Liver (tissue), 8 donors: ENCODE measurements at regions not wholly inside any gene's neighbourhood (a gene's known extent, or its start where the extent isn't known, plus 50 kb on each side); places are given as distances from the start of the nearest gene placed in this dataset.

Experiments
- DNase-seq: peaks from one replicate; pipeline ENCODE4 v3.0.0-alpha.2; 2017; ENCODE audit warnings: low spot score
- H3K27ac ChIP-seq, 2 donors: one replicate each; pipeline ENCODE4 v1.7.0; 2013; ENCODE audit warnings: inconsistent platforms in 2 of 2, low read length in 2 of 2, control low read depth in 1 of 2, low read depth in 1 of 2, mild to moderate bottlenecking in 1 of 2
- H3K27me3 ChIP-seq, 4 donors: one replicate each; pipeline versions ENCODE4 v1.6.1 to v1.7.0; 2013; ENCODE audit warnings: low read length in 3 of 4, inconsistent platforms in 1 of 4, mild to moderate bottlenecking in 1 of 4, moderate library complexity in 1 of 4; ENCODE audit not compliant: control insufficient read depth in 4 of 4, insufficient read depth in 4 of 4
- H3K36me3 ChIP-seq, 4 donors: one replicate each; pipeline versions ENCODE4 v1.6.1 to v1.7.0; 2013; ENCODE audit warnings: low read length in 3 of 4, mild to moderate bottlenecking in 3 of 4, low read depth in 1 of 4, moderate library complexity in 1 of 4; ENCODE audit not compliant: control insufficient read depth in 4 of 4, insufficient read depth in 3 of 4
- H3K4me1 ChIP-seq, 4 donors: one replicate each; pipeline versions ENCODE4 v1.6.1 to v1.7.0; 2013; ENCODE audit warnings: low read length in 3 of 4, mild to moderate bottlenecking in 3 of 4, moderate library complexity in 1 of 4; ENCODE audit not compliant: control insufficient read depth in 4 of 4, insufficient read depth in 4 of 4
- H3K4me3 ChIP-seq, 3 donors: one replicate each; pipeline versions ENCODE4 v1.6.1 to v1.7.0; 2013; ENCODE audit warnings: low read length in 3 of 3, control low read depth in 1 of 3, low read depth in 1 of 3, mild to moderate bottlenecking in 1 of 3
- H3K9ac ChIP-seq, 2 donors: one replicate each; pipeline ENCODE4 v1.7.0; 2013; ENCODE audit warnings: low read length in 2 of 2, mild to moderate bottlenecking in 2 of 2, moderate library complexity in 2 of 2, control low read depth in 1 of 2, low read depth in 1 of 2
- H3K9me3 ChIP-seq, 4 donors: one replicate each; pipeline versions ENCODE4 v1.6.1 to v1.7.0; 2013; ENCODE audit warnings: low read length in 3 of 4; ENCODE audit not compliant: control insufficient read depth in 4 of 4
- ATF3 ChIP-seq: IDR thresholded peaks from 2 replicates; pipeline ENCODE4 v1.6.1; 2016; ENCODE audit warnings: antibody characterized with exemption
- CTCF ChIP-seq: fragments of 150-350 bp; IDR thresholded peaks from 2 replicates; pipeline ENCODE4 v1.5.1; 2017; ENCODE audit warnings: improper control_type of control experiment, low read depth, low read length; ENCODE audit not compliant: missing input control
- EGR1 ChIP-seq, 2 donors: IDR thresholded peaks; 2 replicates each; pipeline ENCODE4 v1.6.1; 2016 to 2018; ENCODE audit warnings: antibody characterized with exemption in 2 of 2, low read depth in 2 of 2
- FOXA1 ChIP-seq: IDR thresholded peaks from 2 replicates; pipeline ENCODE4 v1.6.1; 2016; ENCODE audit warnings: antibody characterized with exemption
- FOXA2 ChIP-seq: IDR thresholded peaks from 2 replicates; pipeline ENCODE4 v1.6.1; 2016; ENCODE audit warnings: antibody characterized with exemption
- GABPA ChIP-seq, 2 donors: IDR thresholded peaks in 1 of 2; conservative IDR thresholded peaks in 1 of 2; 2 replicates each; pipeline ENCODE4 v1.6.1; 2016; ENCODE audit warnings: antibody characterized with exemption in 2 of 2, mild to moderate bottlenecking in 1 of 2, moderate library complexity in 1 of 2
- HNF4A ChIP-seq, 2 donors: conservative IDR thresholded peaks; 2 replicates each; pipeline ENCODE4 v1.6.1; 2016; ENCODE audit warnings: antibody characterized with exemption in 2 of 2, mild to moderate bottlenecking in 2 of 2
- HNF4G ChIP-seq: IDR thresholded peaks from 2 replicates; pipeline ENCODE4 v1.6.1; 2016; ENCODE audit warnings: antibody characterized with exemption
- JUND ChIP-seq, 2 donors: IDR thresholded peaks; 2 replicates each; pipeline ENCODE4 v1.6.1; 2016; ENCODE audit warnings: antibody characterized with exemption in 2 of 2
- MAX ChIP-seq: IDR thresholded peaks from 2 replicates; pipeline ENCODE4 v1.6.1; 2016; ENCODE audit warnings: antibody characterized with exemption
- NR2F2 ChIP-seq: IDR thresholded peaks from 2 replicates; pipeline ENCODE4 v1.6.1; 2016; ENCODE audit warnings: antibody characterized with exemption
- RAD21 ChIP-seq, 2 donors: IDR thresholded peaks; 2 replicates each; pipeline ENCODE4 v1.6.1; 2016; ENCODE audit warnings: antibody characterized with exemption in 2 of 2, mild to moderate bottlenecking in 2 of 2
- REST ChIP-seq: IDR thresholded peaks from 2 replicates; pipeline ENCODE4 v1.6.1; 2016; ENCODE audit warnings: antibody characterized with exemption, mild to moderate bottlenecking
- RXRA ChIP-seq, 2 donors: IDR thresholded peaks; 2 replicates each; pipeline ENCODE4 v1.6.1; 2017 to 2018; ENCODE audit warnings: antibody characterized with exemption in 2 of 2, mild to moderate bottlenecking in 1 of 2
- SP1 ChIP-seq: IDR thresholded peaks from 2 replicates; pipeline ENCODE4 v1.6.1; 2018; ENCODE audit warnings: antibody characterized with exemption, mild to moderate bottlenecking
- TAF1 ChIP-seq: conservative IDR thresholded peaks from 2 replicates; pipeline ENCODE4 v1.6.1; 2016; ENCODE audit warnings: antibody characterized with exemption, mild to moderate bottlenecking
- YY1 ChIP-seq: IDR thresholded peaks from 2 replicates; pipeline ENCODE4 v1.6.1; 2016; ENCODE audit warnings: antibody characterized with exemption, mild to moderate bottlenecking
- ZBTB33 ChIP-seq: IDR thresholded peaks from 2 replicates; pipeline ENCODE4 v1.6.1; 2016; ENCODE audit warnings: antibody characterized with exemption
- WGBS: extraction: QIAGEN DNeasy Blood & Tissue Kit; methylation state at CpG from one replicate; pipeline ENCODE4 v1.1.7; 2013; 5-methylcytosine and 5-hydroxymethylcytosine counted together
- donor health status: healthy.
- donor health status: healthy.
- donor health status: healthy.
- donor health status: healthy.
- donor health status: healthy.

GRCh38 chr12:63416788-63417187 is 251.5 kb downstream of the DPY19L2 start:
- Histone ChIP-seq H3K9me3 (peaks cover 0 to 3% (median 1%) of the 10 kb centered on the region in 4 donors), H3K27ac (no peak overlapping the region), H3K9ac (no peak overlapping the region), H3K27me3 (no peaks in the 10 kb centered on the region), H3K36me3 (no peaks in the 10 kb centered on the region), H3K4me3 (no peak overlapping the region), H3K4me1 (no peaks in the 10 kb centered on the region)
- TF ChIP-seq TAF1 (no peak), MAX (no peak), ATF3 (no peak), FOXA1 (no peak), HNF4A (conservative IDR thresholded peaks at IDR 0.05) (no peak), JUND (IDR thresholded peaks at IDR 0.05) (no peak), HNF4G (no peak), NR2F2 (no peak), FOXA2 (no peak), EGR1 (IDR thresholded peaks at IDR 0.05; ENCODE audit: low read depth in 2 of 2) (no peak), YY1 (no peak), REST (no peak), GABPA (IDR thresholded peaks at IDR 0.05 in 1 of 2, conservative IDR thresholded peaks at IDR 0.05 in 1 of 2) (no peak), CTCF (no peak), SP1 (no peak), ZBTB33 (no peak), RAD21 (IDR thresholded peaks at IDR 0.05) (no peak), RXRA (IDR thresholded peaks at IDR 0.05) (no peak)
- DNase-seq: no peak

- Histone ChIP-seq H3K9me3 (peaks cover 0 to 2% (median under 1%) of the 10 kb centered on the region in 4 donors), H3K36me3 (no peaks in the 10 kb centered on the region), H3K4me3 (no peak overlapping the region), H3K27ac (no peak overlapping the region), H3K4me1 (no peaks in the 10 kb centered on the region), H3K27me3 (no peaks in the 10 kb centered on the region), H3K9ac (no peak overlapping the region)
- TF ChIP-seq TAF1 (no peak), FOXA2 (no peak), EGR1 (IDR thresholded peaks at IDR 0.05; ENCODE audit: low read depth in 2 of 2) (no peak), NR2F2 (no peak), FOXA1 (no peak), RAD21 (IDR thresholded peaks at IDR 0.05) (no peak), HNF4G (no peak), GABPA (IDR thresholded peaks at IDR 0.05 in 1 of 2, conservative IDR thresholded peaks at IDR 0.05 in 1 of 2) (no peak), YY1 (no peak), JUND (IDR thresholded peaks at IDR 0.05) (no peak), MAX (no peak)
- 90% methylated on average over 13 of the region's 13 CpGs for WGBS
- DNase-seq: no peak
Observed at GRCh38 chr12:63415357-63415756, 252.9 kb downstream of the DPY19L2 start.
